Dendritic cell treated with granulocyte-macrophage colony-stimulating factor and Interleukin-4, amounts not matched to agents 40 ng/mL and 50 ng/mL, for 4 days (primary cell): ENCODE measurements at regions not wholly inside any gene's neighbourhood (a gene's known extent, or its start where the extent isn't known, plus 50 kb on each side); places are given as distances from the start of the nearest gene placed in this dataset.
"Not testable (repeated sequence)": the region's sequence is repeated elsewhere in the genome, so short reads cannot be mapped to it uniquely, and the experiment has no call there.

Experiments used
- H3K27ac Mint-ChIP-seq: one replicate; pipeline ENCODE4 v1.8.0; 2022; ENCODE audit warnings: mild to moderate bottlenecking, mixed read lengths
- H3K27me3 Mint-ChIP-seq: one replicate; pipeline ENCODE4 v1.8.0; 2022; ENCODE audit warnings: mild to moderate bottlenecking, mixed read lengths
- H3K36me3 Mint-ChIP-seq: one replicate; pipeline ENCODE4 v1.8.0; 2022; ENCODE audit warnings: low read depth, mixed read lengths
- H3K4me1 Mint-ChIP-seq: one replicate; pipeline ENCODE4 v1.8.0; 2022; ENCODE audit warnings: low read depth, mixed read lengths
- H3K4me3 Mint-ChIP-seq: one replicate; pipeline ENCODE4 v1.8.0; 2022; ENCODE audit warnings: mild to moderate bottlenecking, moderate library complexity, mixed read lengths
- H3K9me3 Mint-ChIP-seq: one replicate; pipeline ENCODE4 v1.8.0; 2022; ENCODE audit warnings: mixed read lengths
- intact Hi-C: fragments of 100-400 bp; cut with micrococcal nuclease; formaldehyde crosslinking; loops from one replicate; pipeline ENCODE4 v1.15.0; 2022

DNA sequence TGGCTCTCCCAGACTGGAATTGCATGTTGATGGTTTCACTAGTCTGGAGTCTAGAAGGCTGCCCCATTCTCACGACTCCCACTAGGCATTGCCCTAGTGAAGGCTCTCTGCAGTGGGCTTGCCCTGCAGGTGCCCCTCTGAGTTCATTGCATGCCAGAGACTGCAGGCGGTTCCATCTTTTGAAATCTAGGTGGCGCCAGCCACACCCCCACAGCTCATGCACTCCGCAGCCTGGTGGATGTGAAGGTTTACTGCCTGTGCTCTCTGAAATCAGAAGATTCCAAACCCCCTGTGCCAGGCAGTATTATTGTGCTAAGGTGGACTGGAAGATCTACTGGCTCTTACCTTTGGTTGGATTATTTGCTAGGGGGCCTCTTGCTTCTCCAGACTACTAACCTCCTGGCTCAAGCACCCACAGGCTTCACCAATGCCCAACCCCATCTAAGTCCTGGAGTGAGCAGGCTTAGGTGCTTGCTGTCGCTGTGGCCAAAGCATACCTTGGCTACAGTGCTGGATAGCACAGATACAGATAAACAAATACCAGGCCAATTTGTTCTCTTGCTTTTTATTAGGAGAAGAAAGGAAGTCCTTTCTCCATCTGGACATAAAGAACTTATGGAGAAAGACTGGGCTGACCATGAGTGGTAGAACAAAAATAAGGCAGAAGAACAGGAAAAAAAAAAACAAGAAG, 83.5 kb upstream of the SIM2 start:
- intact Hi-C loops: no loop called here
- Mint-ChIP-seq H3K36me3 (no peaks in the 10 kb centered on the region), H3K4me3 (no peak overlapping the region), H3K4me1 (no peaks in the 10 kb centered on the region), H3K27me3 (peaks cover 5% of the 10 kb centered on the region), H3K27ac (no peak overlapping the region), H3K9me3 (peaks cover 40% of the 10 kb centered on the region)

DNA sequence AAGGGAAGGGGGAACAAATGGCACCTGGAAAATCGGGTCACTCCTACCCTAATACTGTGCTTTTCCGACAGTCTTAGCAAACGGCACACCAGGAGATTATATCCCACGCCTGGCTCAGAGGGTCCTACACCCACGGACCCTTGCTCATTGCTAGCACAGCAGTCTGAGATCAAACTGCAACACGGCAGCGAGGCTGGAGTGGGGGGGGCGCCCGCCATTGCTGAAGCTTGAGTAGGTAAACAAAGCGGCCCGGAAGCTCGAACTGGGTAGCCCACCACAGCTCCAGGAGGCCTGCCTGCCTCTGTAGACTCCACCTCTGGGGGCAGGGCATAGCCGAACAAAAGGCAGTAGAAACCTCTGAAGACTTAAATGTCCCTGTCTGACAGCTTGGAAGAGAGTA, 82.1 kb upstream of the SIM2 start:
- peaks cover 40% of the 10 kb centered on the region for H3K9me3 Mint-ChIP-seq
- intact Hi-C loops, H3K4me1 Mint-ChIP-seq, H3K27me3 Mint-ChIP-seq, H3K4me3 Mint-ChIP-seq, H3K36me3 Mint-ChIP-seq, H3K27ac Mint-ChIP-seq: not testable (repeated sequence)

DNA sequence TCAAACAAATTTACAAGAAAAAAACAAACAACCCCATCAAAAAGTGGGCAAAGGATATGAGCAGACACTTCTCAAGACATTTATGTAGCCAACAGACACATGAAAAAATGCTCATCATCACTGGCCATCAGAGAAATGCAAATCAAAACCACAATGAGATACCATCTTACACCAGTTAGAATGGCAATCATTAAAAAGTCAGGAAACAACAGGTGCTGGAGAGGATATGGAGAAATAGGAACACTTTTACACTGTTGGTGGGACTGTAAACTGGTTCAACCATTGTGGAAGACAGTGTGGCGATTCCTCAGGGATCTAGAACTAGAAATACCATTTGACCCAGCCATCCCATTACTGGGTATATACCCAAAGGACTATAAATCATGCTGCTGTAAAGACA, 77.1 kb upstream of the SIM2 start:
- H3K4me1 Mint-ChIP-seq, H3K4me3 Mint-ChIP-seq, H3K27me3 Mint-ChIP-seq, H3K36me3 Mint-ChIP-seq, H3K27ac Mint-ChIP-seq, intact Hi-C loops: not testable (repeated sequence)
- peaks cover 30% of the 10 kb centered on the region for H3K9me3 Mint-ChIP-seq

DNA sequence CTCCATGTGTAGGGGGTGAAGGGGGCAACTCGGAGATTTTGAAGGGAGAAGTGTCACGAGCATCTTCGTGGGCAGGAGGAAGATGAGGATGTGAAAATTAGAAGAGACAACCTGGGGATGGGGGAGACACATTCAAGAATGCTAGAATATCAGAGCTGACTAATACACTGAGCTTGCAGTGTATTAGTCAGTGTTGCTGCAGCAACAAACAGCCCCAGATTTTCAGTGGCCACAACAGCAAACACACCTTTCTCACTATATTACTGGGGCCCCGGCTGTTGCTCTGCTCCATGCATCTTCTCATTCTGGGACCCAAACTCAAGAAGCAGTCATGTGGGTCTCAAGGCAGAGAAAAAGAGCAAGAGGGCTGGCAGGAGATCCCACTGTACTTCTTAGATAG, 74.8 kb upstream of the SIM2 start:
- Mint-ChIP-seq H3K4me1 (no peaks in the 10 kb centered on the region), H3K27me3 (peaks cover under 1% of the 10 kb centered on the region), H3K9me3 (peaks cover 16% of the 10 kb centered on the region), H3K36me3 (no peaks in the 10 kb centered on the region), H3K4me3 (no peak overlapping the region), H3K27ac (no peak overlapping the region)
- intact Hi-C loops: no loop called here

DNA sequence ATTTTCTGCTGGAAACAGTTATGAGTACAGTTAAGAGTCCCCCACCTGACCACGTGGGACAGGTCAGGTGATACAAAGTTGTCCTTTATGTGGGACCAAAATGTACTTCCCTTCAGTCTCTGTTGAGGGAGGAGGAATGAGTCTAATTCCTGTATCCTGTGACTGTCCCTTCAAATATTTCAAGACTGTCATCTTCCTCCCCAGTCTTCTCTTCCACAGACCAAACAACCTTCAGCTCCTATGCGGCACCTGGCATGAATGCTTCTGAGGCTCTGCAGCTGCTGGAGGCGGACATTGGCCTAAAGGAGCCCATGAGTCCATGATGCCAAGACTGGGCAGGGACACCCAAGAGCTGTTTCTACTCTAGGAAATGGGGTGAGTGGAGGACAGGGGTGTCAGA, 72.1 kb upstream of the SIM2 start:
- Mint-ChIP-seq H3K9me3 (peaks cover 8% of the 10 kb centered on the region), H3K36me3 (no peaks in the 10 kb centered on the region), H3K4me3 (no peak overlapping the region), H3K27me3 (peaks cover 8% of the 10 kb centered on the region), H3K27ac (no peak overlapping the region), H3K4me1 (no peaks in the 10 kb centered on the region)
- intact Hi-C loops: no loop called here

DNA sequence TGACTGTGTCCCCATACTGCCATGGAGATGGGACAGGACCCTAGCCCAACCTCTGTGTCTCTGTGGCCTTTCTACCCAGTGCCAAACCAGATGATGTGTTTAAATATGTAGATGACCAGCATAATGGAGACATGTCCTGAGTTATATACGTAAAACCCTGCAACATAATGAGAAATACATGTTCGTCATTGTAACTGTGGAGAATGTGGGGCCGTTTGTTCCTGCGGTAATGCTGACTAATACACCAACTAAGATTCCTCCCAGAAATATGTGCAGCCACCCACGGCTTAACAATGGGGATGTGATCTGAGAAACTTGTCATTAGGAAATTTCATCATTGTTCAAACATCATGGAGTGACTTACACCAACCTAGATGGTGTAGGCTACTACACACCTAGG, 71.7 kb upstream of the SIM2 start:
- intact Hi-C loops: no loop called here
- Mint-ChIP-seq H3K27ac (no peak overlapping the region), H3K4me1 (no peaks in the 10 kb centered on the region), H3K4me3 (no peak overlapping the region), H3K27me3 (peaks cover 10% of the 10 kb centered on the region), H3K9me3 (peaks cover 8% of the 10 kb centered on the region), H3K36me3 (no peaks in the 10 kb centered on the region)

DNA sequence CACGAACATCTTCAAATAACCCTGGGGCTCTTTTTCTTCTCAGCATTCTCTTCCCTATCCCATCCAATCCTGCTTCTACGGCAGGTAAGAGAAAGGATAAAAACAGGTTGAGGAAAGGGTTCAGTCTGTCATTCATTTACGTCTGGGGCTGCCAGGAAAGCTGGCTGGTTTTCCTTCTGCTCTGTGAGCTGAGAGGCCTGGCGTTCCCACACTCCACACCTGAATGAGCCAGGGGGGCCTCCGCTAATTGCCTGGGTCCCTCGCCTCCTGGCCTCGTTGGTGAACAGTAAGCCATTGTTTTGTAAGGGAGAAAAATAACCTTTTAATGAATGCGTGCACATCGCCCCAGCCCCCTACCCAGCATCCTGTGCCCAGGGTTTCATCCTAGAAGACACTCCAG, 70.8 kb upstream of the SIM2 start:
- Mint-ChIP-seq H3K36me3 (no peaks in the 10 kb centered on the region), H3K27me3 (peaks cover 10% of the 10 kb centered on the region), H3K4me3 (no peak overlapping the region), H3K27ac (no peak overlapping the region), H3K4me1 (no peaks in the 10 kb centered on the region), H3K9me3 (peaks cover 8% of the 10 kb centered on the region)
- intact Hi-C loops: no loop called here

DNA sequence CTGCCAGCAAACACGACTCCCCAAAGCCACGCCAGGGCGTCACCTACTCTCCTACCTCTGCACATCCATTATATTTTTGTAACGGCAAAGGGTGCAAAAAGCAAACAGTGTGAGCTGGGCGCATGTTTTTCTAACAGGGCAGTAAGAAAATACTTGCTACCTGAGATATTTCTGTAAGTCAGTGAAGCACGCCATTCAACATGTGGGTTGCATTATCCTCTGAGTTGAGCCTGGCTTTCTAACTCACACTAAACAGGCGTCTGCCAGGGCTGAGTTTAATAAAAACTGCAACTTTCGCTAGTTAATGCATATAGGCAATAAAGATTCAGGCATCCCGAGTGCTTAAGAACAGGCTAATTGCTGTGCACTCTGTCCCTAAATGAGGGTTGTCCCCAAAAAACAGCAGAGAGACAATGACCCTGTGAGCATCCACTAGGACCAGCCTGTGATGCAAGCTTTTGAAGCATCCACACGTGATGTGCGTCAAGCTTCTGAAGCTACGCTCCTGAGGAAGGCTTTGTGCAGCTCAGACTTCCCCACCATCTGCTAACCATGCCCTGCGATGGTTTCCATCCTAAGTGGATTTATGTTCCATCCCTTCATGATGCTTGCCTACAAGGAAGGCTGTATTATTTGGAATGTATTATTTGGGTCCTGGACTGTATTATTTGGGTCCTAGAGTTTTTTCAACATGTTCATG, 70.0 kb upstream of the SIM2 start:
- intact Hi-C loops: no loop called here
- Mint-ChIP-seq H3K27me3 (peaks cover 10% of the 10 kb centered on the region), H3K4me3 (no peak overlapping the region), H3K4me1 (no peaks in the 10 kb centered on the region), H3K27ac (no peak overlapping the region), H3K36me3 (no peaks in the 10 kb centered on the region), H3K9me3 (peaks cover 8% of the 10 kb centered on the region)

DNA sequence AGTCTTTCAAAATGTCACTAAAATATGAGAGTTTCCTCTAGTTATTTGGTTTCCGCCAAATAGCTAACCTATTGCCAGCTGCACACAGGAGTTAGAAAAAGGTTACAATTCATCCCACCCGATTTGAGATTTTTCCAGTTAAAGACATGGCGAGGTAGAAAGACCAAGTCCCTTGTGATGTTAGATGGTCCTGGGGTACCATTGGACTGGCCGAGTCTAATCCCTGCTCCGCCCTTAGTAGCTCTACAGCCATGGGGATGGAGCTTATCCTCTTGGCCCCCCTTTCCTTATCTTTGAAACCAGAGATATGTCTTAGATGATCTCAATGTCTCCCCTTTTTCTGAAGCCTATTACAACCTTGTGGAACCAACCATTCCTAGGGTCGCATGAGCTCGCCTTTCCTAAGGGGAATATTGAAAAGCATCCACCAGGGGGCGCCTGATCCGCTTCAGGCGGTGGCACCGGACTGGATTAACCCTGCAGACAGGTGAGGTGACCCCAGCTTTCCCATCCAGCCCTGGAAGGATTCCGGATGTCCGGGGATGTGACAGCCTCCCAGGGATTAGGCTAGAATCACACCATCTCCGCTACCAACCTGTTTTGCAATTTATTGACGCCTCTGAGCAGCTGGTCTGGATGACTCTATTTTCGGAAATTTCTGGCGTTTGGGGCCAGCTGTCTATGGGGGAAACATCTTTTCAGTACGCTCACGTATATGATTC, 68.3 kb upstream of the SIM2 start:
- H3K4me1 Mint-ChIP-seq: no peaks in the 10 kb centered on the region
- H3K9me3 Mint-ChIP-seq: no peaks in the 10 kb centered on the region
- intact Hi-C loops: loop anchor here (1.0 kb wide), 1 partner anchor 297 kb away; no protein-coding TSS in a partner anchor
- H3K27me3 Mint-ChIP-seq: peaks cover 10% of the 10 kb centered on the region
- H3K36me3 Mint-ChIP-seq: no peaks in the 10 kb centered on the region
- H3K4me3 Mint-ChIP-seq: no peak overlapping the region
- H3K27ac Mint-ChIP-seq: no peak overlapping the region

DNA sequence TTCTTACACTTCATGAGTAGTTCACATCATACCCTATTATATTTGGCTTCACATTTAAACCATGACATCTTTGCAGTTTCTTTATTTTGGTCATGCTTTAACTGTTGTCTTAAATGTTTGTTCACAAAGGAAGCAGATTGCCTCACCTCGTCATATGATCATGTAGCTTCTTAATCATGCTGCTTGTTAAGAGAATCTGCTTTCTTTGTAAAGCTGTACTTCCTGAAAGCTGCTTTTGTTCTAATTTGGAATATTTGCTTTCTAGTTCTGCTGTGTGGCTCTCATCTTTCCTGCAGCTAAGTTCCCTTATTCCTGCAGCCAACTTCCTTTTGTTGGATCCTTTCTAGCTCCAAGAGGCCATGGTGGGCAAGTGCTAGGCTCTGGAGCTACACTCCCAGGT, 62.9 kb upstream of the SIM2 start:
- Mint-ChIP-seq H3K27me3 (peaks cover 9% of the 10 kb centered on the region), H3K27ac (no peak overlapping the region), H3K9me3 (peaks cover 21% of the 10 kb centered on the region), H3K4me1 (no peaks in the 10 kb centered on the region), H3K4me3 (no peak overlapping the region), H3K36me3 (no peaks in the 10 kb centered on the region)
- intact Hi-C loops: no loop called here

DNA sequence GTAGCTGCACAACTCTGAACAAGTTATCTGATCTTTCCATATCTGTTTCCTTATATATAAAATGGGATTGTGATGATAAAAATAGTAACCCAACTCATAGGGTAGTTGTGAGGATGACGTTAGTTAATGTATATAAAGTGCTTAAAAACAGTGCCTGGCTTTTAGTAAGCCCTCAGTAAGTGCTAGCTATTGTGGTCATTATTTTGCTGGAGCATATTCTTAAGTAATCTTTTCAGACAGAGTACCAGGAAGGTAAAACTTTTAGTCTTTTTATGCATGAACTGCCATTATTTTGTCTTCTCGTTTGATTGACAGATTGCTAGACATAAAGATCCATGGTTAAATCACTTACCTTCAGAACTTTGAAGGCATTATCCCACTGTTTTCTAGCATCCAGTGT, 62.5 kb upstream of the SIM2 start:
- Mint-ChIP-seq H3K4me1 (no peaks in the 10 kb centered on the region), H3K9me3 (peaks cover 21% of the 10 kb centered on the region), H3K4me3 (no peak overlapping the region), H3K36me3 (no peaks in the 10 kb centered on the region), H3K27me3 (peaks cover 7% of the 10 kb centered on the region), H3K27ac (no peak overlapping the region)
- intact Hi-C loops: no loop called here

DNA sequence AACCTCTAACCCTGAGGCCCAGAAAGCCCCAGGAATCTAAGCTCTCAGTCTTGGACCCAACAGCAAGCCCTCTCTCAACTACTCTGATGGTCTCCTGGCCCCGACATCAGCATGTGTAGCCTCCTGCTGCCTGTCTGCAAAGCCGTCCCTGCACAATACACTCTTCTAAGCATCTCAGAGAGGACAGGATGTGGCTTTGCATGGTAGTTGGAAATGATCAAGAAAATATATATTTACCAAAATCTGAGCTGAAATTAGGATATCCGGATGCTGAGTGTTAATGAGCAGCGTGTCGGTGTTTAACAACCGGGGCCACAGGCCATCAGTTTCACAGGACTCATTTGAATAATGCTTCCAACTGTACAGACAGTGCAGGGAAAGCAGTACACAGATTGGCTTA, 59.1 kb upstream of the SIM2 start:
- Mint-ChIP-seq H3K27me3 (peaks cover 6% of the 10 kb centered on the region), H3K27ac (no peak overlapping the region), H3K4me3 (no peak overlapping the region), H3K9me3 (peaks cover 21% of the 10 kb centered on the region), H3K4me1 (no peaks in the 10 kb centered on the region), H3K36me3 (no peaks in the 10 kb centered on the region)
- intact Hi-C loops: no loop called here

DNA sequence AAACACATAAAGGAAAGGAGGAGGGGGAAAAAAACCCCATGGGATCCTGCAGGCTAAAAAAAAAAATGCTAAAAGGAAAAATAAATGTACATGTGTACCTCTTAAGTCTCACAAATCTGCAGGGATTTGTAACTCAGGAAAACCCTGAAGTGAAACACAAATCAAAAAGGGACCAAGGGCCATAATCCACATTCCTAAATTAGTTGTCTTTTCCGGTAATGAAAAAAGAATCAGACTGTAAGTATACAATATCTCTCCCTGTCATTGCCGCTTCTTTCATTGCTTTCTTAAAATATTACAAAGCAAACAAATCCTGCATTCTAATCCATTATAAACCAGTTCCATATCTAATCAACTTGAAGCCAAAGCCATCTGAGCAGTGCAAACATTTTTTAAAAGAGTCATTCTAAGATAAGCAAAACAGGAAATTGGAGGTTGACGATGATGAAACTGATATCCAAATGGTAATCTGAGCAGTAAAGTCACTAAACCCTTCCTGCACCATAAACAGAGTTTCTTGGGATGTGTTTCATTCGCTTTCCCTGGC, 58.7 kb upstream of the SIM2 start:
- H3K27me3 Mint-ChIP-seq: peaks cover 6% of the 10 kb centered on the region
- H3K36me3 Mint-ChIP-seq: no peaks in the 10 kb centered on the region
- intact Hi-C loops: no loop called here
- H3K4me1 Mint-ChIP-seq: no peaks in the 10 kb centered on the region
- H3K9me3 Mint-ChIP-seq: peaks cover 21% of the 10 kb centered on the region
- no peak overlapping the region for H3K4me3 Mint-ChIP-seq
- no peak overlapping the region for H3K27ac Mint-ChIP-seq

DNA sequence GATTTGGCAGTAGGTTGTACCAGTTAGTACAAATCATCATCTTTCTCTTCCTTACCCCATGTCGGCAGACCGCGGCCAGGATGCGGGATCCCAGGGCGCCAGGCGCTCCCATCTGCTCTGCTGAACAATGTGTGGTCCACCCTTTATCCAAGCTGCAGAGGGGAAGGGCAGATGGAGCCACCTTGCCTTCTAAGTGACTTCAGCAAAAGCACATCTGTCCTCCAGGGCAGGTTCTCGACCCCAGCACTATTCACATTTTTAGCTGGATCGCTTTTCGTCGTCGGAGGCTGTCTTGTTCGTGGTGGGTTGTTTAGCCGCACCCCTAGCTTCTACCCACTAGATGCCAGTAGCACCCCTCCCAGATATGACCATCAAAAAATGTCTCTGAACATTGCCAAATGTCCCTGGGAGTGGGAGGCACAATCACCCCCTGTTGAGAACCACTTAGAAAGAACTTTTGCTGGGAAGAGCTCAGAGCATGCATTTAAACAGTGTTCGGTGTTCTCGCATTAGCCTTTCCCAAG, 58.1 kb upstream of the SIM2 start:
- Mint-ChIP-seq H3K36me3 (no peaks in the 10 kb centered on the region), H3K27me3 (peaks cover 6% of the 10 kb centered on the region), H3K27ac (no peak overlapping the region), H3K4me3 (no peak overlapping the region), H3K4me1 (no peaks in the 10 kb centered on the region), H3K9me3 (peaks cover 20% of the 10 kb centered on the region)
- intact Hi-C loops: no loop called here
